Right lobe of liver (tissue), 4 donors: ENCODE measurements at regions not wholly inside any gene's neighbourhood (a gene's known extent, or its start where the extent isn't known, plus 50 kb on each side); places are given as distances from the start of the nearest gene placed in this dataset.
"Not testable (repeated sequence)": the region's sequence is repeated elsewhere in the genome, so short reads cannot be mapped to it uniquely, and the experiment has no call there.

Experiments
- CTCF ChIP-seq, 4 donors: fragments of 200-600 bp in 3 of 4; fragments of 450-650 bp in 1 of 4; IDR thresholded peaks; one replicate each; pipeline versions ENCODE4 v1.5.1 to v1.8.0; 2016 to 2022; ENCODE audit warnings: antibody characterized with exemption in 4 of 4, mild to moderate bottlenecking in 2 of 4
- POLR2A ChIP-seq: fragments of 450-650 bp; IDR thresholded peaks from one replicate; pipeline ENCODE4 v1.6.1; 2017; ENCODE audit warnings: antibody characterized with exemption, mild to moderate bottlenecking
- donor health status: DM: no; HTN: no; CAD: no.
- donor health status: DM: no; HTN: no; CAD: no.
- donor health status: DM: no; HTN: yes; CAD: no.

GRCh38 chr18:79606071-79606470, 73.5 kb upstream of the CTDP1 start:
- TF ChIP-seq CTCF (IDR thresholded peaks at IDR 0.05); POLR2A: not testable (repeated sequence)
